Thyroid gland (tissue), 4 donors: ENCODE measurements at regions not wholly inside any gene's neighbourhood (a gene's known extent, or its start where the extent isn't known, plus 50 kb on each side); places are given as distances from the start of the nearest gene placed in this dataset.
A peak's percentile ranks its signal among the peaks of the same experiment; 100 is the strongest.
"Not testable (repeated sequence)": the region's sequence is repeated elsewhere in the genome, so short reads cannot be mapped to it uniquely, and the experiment has no call there.

ENCODE experiments used
- DNase-seq, 2 donors: peaks; one replicate each; pipeline ENCODE4 v3.0.0-alpha.2; 2019
- H3K27ac ChIP-seq, 3 donors: fragments of 200-600 bp; sonication (generic); 1 replicate in 2 of 3; 2 replicates in 1 of 3; pipeline ENCODE4 v1.5.1; 2016 to 2019; ENCODE audit warnings: mild to moderate bottlenecking in 1 of 3, moderate library complexity in 1 of 3
- H3K27me3 ChIP-seq: fragments of 200-600 bp; sonication (generic); one replicate; pipeline ENCODE4 v1.5.1; 2019
- H3K36me3 ChIP-seq, 2 donors: fragments of 200-600 bp; sonication (generic); one replicate each; pipeline ENCODE4 v1.5.1; 2016 to 2019
- H3K4me1 ChIP-seq, 2 donors: fragments of 200-600 bp; sonication (generic); one replicate each; pipeline ENCODE4 v1.5.1; 2017 to 2019
- H3K4me3 ChIP-seq, 3 donors: fragments of 200-600 bp; sonication (generic); replicated peaks in 1 of 3; 1 replicate in 2 of 3; 2 replicates in 1 of 3; pipeline ENCODE4 v1.5.1; 2016; ENCODE audit warnings: mild to moderate bottlenecking in 1 of 3
- H3K9me3 ChIP-seq: fragments of 200-600 bp; sonication (generic); one replicate; pipeline ENCODE4 v1.5.1; 2017
- POLR2A ChIP-seq, 2 donors: fragments of 450-650 bp; IDR thresholded peaks; one replicate each; pipeline ENCODE4 v1.6.1; 2017; ENCODE audit warnings: antibody characterized with exemption in 2 of 2, mild to moderate bottlenecking in 2 of 2, moderate library complexity in 1 of 2
- WGBS, 2 donors: methylation state at CpG; one replicate each; pipeline ENCODE4 v1.1.5; 2017; 5-methylcytosine and 5-hydroxymethylcytosine counted together
- intact Hi-C: fragments of 100-400 bp; cut with DNase I; formaldehyde crosslinking; loops from one replicate; pipeline ENCODE4 v1.15.1; 2023
- TF ChIP-seq, protein P1 (sequence below), 6 experiments: fragments of 200-600 bp in 3 of 6; fragments of 450-650 bp in 3 of 6; sonication (generic) in 3 of 6; IDR thresholded peaks; one replicate each; pipeline ENCODE4 v1.5.1; 2016 to 2019; ENCODE audit warnings: antibody characterized with exemption in 6 of 6, mild to moderate bottlenecking in 2 of 6, inconsistent platforms in 1 of 6, moderate library complexity in 1 of 6

DNA sequence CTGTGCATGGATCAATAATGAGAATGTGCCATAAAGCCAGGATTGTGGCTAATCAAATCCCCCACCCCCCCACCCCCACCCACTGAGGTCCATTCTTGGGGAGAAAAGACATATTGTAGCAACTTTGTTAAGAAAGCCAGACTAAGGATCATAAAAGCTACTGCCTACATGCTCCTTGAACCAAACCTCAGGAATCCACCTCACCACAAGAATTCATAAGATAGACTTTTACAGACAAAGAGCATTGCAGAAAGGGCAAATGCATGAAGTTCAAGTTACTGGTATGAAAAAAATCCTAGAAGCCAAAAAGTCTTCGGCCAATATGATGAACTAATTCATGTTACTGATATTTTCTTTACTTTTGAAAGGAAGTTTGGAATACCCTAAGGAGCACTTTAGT is 187.9 kb upstream of the ARID1B start:
- intact Hi-C loops = no loop called here
- H3K27ac ChIP-seq = no peak overlapping the region
- H3K36me3 ChIP-seq = no peaks in the 10 kb centered on the region
- H3K4me1 ChIP-seq = peaks cover 12 to 17% of the 10 kb centered on the region in 2 donors
- no peak for TF ChIP-seq POLR2A (IDR thresholded peaks at IDR 0.05)
- TF ChIP-seq, protein P1, sequence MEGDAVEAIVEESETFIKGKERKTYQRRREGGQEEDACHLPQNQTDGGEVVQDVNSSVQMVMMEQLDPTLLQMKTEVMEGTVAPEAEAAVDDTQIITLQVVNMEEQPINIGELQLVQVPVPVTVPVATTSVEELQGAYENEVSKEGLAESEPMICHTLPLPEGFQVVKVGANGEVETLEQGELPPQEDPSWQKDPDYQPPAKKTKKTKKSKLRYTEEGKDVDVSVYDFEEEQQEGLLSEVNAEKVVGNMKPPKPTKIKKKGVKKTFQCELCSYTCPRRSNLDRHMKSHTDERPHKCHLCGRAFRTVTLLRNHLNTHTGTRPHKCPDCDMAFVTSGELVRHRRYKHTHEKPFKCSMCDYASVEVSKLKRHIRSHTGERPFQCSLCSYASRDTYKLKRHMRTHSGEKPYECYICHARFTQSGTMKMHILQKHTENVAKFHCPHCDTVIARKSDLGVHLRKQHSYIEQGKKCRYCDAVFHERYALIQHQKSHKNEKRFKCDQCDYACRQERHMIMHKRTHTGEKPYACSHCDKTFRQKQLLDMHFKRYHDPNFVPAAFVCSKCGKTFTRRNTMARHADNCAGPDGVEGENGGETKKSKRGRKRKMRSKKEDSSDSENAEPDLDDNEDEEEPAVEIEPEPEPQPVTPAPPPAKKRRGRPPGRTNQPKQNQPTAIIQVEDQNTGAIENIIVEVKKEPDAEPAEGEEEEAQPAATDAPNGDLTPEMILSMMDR (IDR thresholded peaks at IDR 0.05) = no peak
- no peak overlapping the region for H3K4me3 ChIP-seq
- no peak for DNase-seq
- WGBS, 2 donors = 69 to 78% methylated on average over 1 of the region's 1 CpG
- no peaks in the 10 kb centered on the region for H3K27me3 ChIP-seq
- H3K9me3 ChIP-seq = no peaks in the 10 kb centered on the region

DNA sequence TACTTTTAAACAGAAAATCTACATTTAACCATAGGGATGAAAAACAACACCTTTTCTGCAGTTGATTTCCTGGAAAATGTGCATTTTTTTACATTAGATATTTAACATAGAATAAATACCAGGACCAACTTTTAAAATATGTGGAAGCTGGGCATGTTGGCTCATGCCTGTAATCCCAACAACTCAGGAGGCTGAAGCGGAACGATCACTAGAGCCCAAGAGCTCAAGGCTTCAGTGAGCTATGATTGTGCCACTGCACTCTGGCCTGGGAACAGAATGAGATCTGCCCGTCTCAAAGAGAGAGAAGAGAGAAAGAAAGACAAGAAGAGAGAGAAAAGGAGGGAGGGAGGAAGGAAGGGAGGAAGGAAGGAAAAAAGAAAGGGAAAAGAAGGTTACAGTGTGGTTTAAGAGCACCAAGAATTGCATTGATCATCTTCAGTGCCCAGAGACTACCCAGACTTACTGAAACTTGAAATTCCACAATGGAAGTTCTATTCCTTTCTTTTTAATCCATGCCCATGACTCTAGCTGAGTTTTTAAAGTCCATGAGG is 189.4 kb upstream of the ARID1B start:
- Histone ChIP-seq H3K4me3 (no peak overlapping the region), H3K9me3 (no peaks in the 10 kb centered on the region), H3K36me3 (no peaks in the 10 kb centered on the region), H3K27me3 (no peaks in the 10 kb centered on the region), H3K4me1 (peaks cover 12 to 17% of the 10 kb centered on the region in 2 donors), H3K27ac (peak overlapping the region; percentile 27 to 54 (median 47))
- 34 to 35% methylated on average over 3 of the region's 3 CpGs for WGBS, 2 donors
- intact Hi-C loops = no loop called here
- TF ChIP-seq POLR2A (IDR thresholded peaks at IDR 0.05) = no peak
- TF ChIP-seq, protein P1 (IDR thresholded peaks at IDR 0.05) = no peak
- DNase-seq = peak; percentile 74 to 76

DNA sequence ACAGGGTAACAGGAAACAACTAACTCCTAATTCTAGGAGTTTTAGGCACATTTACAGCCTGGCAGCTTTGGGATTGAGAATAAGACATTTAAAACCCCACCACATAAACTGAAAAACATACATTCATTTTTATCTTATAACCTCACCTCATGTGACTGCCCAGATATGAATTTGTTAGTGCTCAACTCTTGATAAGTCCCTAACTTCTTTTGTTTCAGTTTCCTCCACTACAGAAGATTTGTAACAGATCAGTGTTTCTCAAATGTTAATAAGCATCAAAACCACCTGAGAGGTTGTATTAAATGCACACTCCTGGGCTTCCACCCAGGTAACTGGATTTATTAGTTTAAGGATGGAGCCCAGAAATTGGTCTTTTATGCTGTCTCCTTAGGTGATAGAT is 190.1 kb upstream of the ARID1B start:
- Histone ChIP-seq H3K27ac (peak overlapping the region; percentile 27 to 54 (median 47)), H3K4me1 (peaks cover 12 to 17% of the 10 kb centered on the region in 2 donors), H3K4me3 (no peak overlapping the region), H3K9me3 (no peaks in the 10 kb centered on the region), H3K36me3 (no peaks in the 10 kb centered on the region), H3K27me3 (no peaks in the 10 kb centered on the region)
- no peak for TF ChIP-seq POLR2A (IDR thresholded peaks at IDR 0.05)
- TF ChIP-seq, protein P1 (IDR thresholded peaks at IDR 0.05) = no peak
- no peak for DNase-seq
- intact Hi-C loops = no loop called here

DNA sequence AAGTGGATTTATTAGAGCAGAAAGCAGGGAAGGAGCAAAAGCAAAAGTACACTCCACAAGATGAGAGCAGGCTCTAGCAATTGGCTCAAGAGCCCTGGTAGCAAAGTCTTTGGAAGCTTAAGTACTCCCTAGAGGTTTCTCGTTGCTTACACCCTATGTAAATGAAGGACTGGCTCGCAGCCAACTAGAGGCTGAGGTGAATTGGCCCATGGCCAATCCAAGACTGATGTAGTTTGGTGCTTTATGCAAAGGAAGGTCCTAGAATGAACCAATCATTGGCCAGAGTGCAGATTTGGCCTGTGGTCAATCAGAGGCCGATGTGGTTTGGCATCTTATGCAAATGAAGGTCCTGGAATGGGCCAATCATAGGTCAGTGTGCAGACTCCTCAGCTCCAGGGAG is 191.3 kb upstream of the ARID1B start:
- no peak overlapping the region for H3K4me3 ChIP-seq
- intact Hi-C loops = no loop called here
- TF ChIP-seq, protein P1 (IDR thresholded peaks at IDR 0.05) = no peak
- no peak for TF ChIP-seq POLR2A (IDR thresholded peaks at IDR 0.05)
- DNase-seq = peak; percentile 35 to 62
- H3K36me3 ChIP-seq = no peaks in the 10 kb centered on the region
- H3K9me3 ChIP-seq = no peaks in the 10 kb centered on the region
- H3K4me1 ChIP-seq = peaks cover 12 to 17% of the 10 kb centered on the region in 2 donors
- WGBS, 2 donors = 24 to 49% methylated on average over 2 to 3 of the region's 3 CpGs
- H3K27ac ChIP-seq = no peak overlapping the region
- H3K27me3 ChIP-seq = no peaks in the 10 kb centered on the region

DNA sequence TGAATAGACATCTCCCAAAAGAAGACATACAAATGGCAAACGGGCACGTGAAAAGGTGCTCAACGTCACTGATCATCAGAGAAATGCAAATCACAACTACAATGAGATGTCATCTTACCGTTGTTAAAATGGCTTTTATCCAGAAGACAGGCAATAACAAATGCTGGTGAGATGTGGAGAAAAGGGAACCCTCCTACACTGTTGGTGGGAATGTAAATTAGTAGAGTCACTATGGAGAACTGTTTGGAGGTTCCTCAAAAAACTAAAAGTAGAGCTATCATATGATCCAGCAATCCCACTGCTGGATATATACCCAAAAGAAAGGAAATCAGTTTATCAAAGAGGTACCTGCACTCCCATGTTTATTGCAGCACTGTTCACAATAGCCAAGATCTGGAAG is 193.1 kb upstream of the ARID1B start:
- H3K4me3 ChIP-seq, H3K9me3 ChIP-seq, intact Hi-C loops, H3K27me3 ChIP-seq, H3K27ac ChIP-seq, H3K36me3 ChIP-seq, DNase-seq: not testable (repeated sequence)
- WGBS, 2 donors = 67 to 73% methylated on average over 4 of the region's 4 CpGs
- peaks cover 12 to 17% of the 10 kb centered on the region in 2 donors for H3K4me1 ChIP-seq

DNA sequence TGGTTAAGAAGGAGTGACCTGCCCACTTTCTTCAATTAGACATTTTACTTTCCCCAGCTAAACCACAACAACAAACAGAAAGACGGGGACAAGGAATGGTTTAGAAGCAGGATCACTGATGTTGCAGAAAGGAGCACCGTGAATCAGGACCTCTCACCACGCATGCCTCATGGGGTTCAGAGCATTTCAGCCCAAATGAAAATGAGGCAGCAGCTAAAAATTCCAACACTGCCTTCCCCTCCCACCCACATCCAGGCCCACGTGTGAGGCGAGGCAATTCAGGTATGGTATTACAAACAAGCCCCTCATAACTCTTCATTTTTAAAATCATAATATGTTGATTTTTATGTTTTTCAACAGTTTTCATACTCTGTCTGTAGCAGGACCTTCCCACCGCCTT is 194.1 kb upstream of the ARID1B start:
- intact Hi-C loops = no loop called here
- DNase-seq = no peak
- Histone ChIP-seq H3K36me3 (no peaks in the 10 kb centered on the region), H3K27ac (no peak overlapping the region), H3K27me3 (no peaks in the 10 kb centered on the region), H3K9me3 (no peaks in the 10 kb centered on the region), H3K4me1 (peaks cover 10 to 14% of the 10 kb centered on the region in 2 donors), H3K4me3 (no peak overlapping the region)
- 82 to 95% methylated on average over 6 of the region's 6 CpGs for WGBS, 2 donors
- no peak for TF ChIP-seq POLR2A (IDR thresholded peaks at IDR 0.05)
- TF ChIP-seq, protein P1 (IDR thresholded peaks at IDR 0.05) = no peak
